Colonic mucosa (tissue), 4 donors: ENCODE measurements at regions not wholly inside any gene's neighbourhood (a gene's known extent, or its start where the extent isn't known, plus 50 kb on each side); places are given as distances from the start of the nearest gene placed in this dataset.

Experiments
- DNase-seq: peaks from one replicate; pipeline ENCODE4 v3.0.0-alpha.2; 2020
- H3K27ac ChIP-seq: fragments of 200-600 bp; one replicate; pipeline ENCODE4 v1.8.0; 2021
- H3K27me3 ChIP-seq: fragments of 200-600 bp; one replicate; pipeline ENCODE4 v1.8.0; 2021
- H3K36me3 ChIP-seq: fragments of 200-600 bp; one replicate; pipeline ENCODE4 v1.8.0; 2021
- H3K4me1 ChIP-seq: fragments of 200-600 bp; one replicate; pipeline ENCODE4 v1.8.0; 2021; ENCODE audit warnings: mild to moderate bottlenecking
- H3K4me3 ChIP-seq: fragments of 200-600 bp; one replicate; pipeline ENCODE4 v1.8.0; 2021
- H3K9ac ChIP-seq, 2 donors: one replicate each; pipeline ENCODE4 v1.7.0; 2013; ENCODE audit warnings: control low read depth in 2 of 2, low read depth in 2 of 2, low read length in 2 of 2
- H3K9me3 ChIP-seq: fragments of 200-600 bp; one replicate; pipeline ENCODE4 v1.8.0; 2021
- CTCF ChIP-seq: fragments of 200-600 bp; IDR thresholded peaks from one replicate; pipeline ENCODE4 v1.8.0; 2022; ENCODE audit warnings: antibody characterized with exemption, mild to moderate bottlenecking
- intact Hi-C: fragments of 100-400 bp; cut with DNase I; formaldehyde crosslinking; loops from one replicate; pipeline ENCODE4 v1.14.1; 2022
- donor health status: healthy.
- donor health status: DM: no; HTN: no; CAD: no.
- donor health status: DM: no; HTN: no; CAD: no.

GRCh38 chr6:91634791-91635190, 1047.9 kb upstream of the MAP3K7 start:
- Histone ChIP-seq H3K27ac (no peak overlapping the region), H3K9me3 (no peaks in the 10 kb centered on the region), H3K4me3 (no peak overlapping the region), H3K4me1 (no peaks in the 10 kb centered on the region), H3K27me3 (no peaks in the 10 kb centered on the region), H3K36me3 (no peaks in the 10 kb centered on the region), H3K9ac (no peak overlapping the region)
- intact Hi-C loops, result no loop called here
- DNase-seq, result no peak
- TF ChIP-seq CTCF, result no peak

- Histone ChIP-seq H3K27me3 (no peaks in the 10 kb centered on the region), H3K9ac (no peak overlapping the region), H3K36me3 (no peaks in the 10 kb centered on the region), H3K4me3 (no peak overlapping the region), H3K27ac (no peak overlapping the region), H3K9me3 (no peaks in the 10 kb centered on the region), H3K4me1 (no peaks in the 10 kb centered on the region)
- intact Hi-C loops, result no loop called here
- TF ChIP-seq CTCF, result no peak
- DNase-seq, result no peak
These were observed 1046.7 kb upstream of the MAP3K7 start for GRCh38 chr6:91633374-91634111.

GRCh38 chr6:91632308-91632707, 1045.4 kb upstream of the MAP3K7 start:
- H3K36me3 ChIP-seq, result no peaks in the 10 kb centered on the region
- no peaks in the 10 kb centered on the region for H3K27me3 ChIP-seq
- intact Hi-C loops, result no loop called here
- no peak overlapping the region for H3K9ac ChIP-seq
- no peak for TF ChIP-seq CTCF
- H3K4me3 ChIP-seq, result no peak overlapping the region
- no peaks in the 10 kb centered on the region for H3K9me3 ChIP-seq
- no peak for DNase-seq
- no peaks in the 10 kb centered on the region for H3K4me1 ChIP-seq
- no peak overlapping the region for H3K27ac ChIP-seq

DNA sequence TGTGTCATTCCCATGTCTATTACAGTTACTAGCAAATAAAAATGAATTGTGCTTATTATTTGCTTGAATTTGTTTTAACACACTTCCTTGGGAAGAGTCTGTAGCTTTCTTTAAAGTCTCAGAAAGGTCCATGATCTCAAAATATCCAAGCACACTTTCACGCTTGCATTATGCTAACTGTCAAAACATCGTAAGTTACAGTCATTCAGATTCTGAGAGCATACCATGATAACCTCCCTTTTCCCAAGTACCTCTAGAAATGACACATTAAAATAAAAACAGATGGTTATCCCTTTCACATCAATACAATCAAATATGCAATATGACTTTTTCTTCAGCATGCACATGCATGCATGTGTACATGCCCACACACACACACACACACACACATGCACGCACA, 1044.4 kb upstream of the MAP3K7 start:
- H3K4me3 ChIP-seq, result no peak overlapping the region
- no peaks in the 10 kb centered on the region for H3K27me3 ChIP-seq
- intact Hi-C loops, result no loop called here
- no peak for TF ChIP-seq CTCF
- no peak for DNase-seq
- no peaks in the 10 kb centered on the region for H3K4me1 ChIP-seq
- H3K9ac ChIP-seq, result no peak overlapping the region
- no peaks in the 10 kb centered on the region for H3K9me3 ChIP-seq
- H3K36me3 ChIP-seq, result no peaks in the 10 kb centered on the region
- no peak overlapping the region for H3K27ac ChIP-seq

- no peak for DNase-seq
- Histone ChIP-seq H3K27me3 (no peaks in the 10 kb centered on the region), H3K9ac (no peak overlapping the region), H3K4me1 (no peaks in the 10 kb centered on the region), H3K36me3 (no peaks in the 10 kb centered on the region), H3K27ac (no peak overlapping the region), H3K4me3 (no peak overlapping the region), H3K9me3 (no peaks in the 10 kb centered on the region)
- no peak for TF ChIP-seq CTCF
- intact Hi-C loops, result no loop called here
These were observed 1040.0 kb upstream of the MAP3K7 start for GRCh38 chr6:91626911-91627310.
